HG03378 (cell line): ENCODE measurements at regions not wholly inside any gene's neighbourhood (a gene's known extent, or its start where the extent isn't known, plus 50 kb on each side); places are given as distances from the start of the nearest gene placed in this dataset.

Experiments used
- ATAC-seq: cut with Tn5 transposase; IDR thresholded peaks from one replicate; pipeline ENCODE4 v1.9.1; 2021; ENCODE audit warnings: mild to moderate bottlenecking, moderate library complexity; ENCODE audit not compliant: unreplicated experiment

DNA sequence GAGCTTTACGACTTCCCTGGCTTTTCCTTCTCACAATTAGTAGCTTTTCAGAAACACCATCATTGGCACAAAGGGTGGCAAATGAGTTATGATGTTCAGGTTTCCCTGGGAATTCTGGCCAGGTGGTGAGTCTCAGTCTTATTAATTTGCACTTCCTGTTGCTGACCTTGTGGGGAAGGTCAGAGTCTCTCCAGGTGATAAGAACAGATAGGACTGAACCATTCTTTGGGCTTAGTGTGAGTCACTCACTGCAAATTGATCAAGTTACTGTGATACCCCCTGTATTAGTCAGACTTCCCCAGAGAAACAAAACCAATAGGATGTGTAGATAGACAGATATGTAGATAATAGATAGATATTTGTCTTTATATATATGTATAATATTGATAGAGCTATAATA, 53.8 kb upstream of the RANBP3L start:
- no peak for ATAC-seq

DNA sequence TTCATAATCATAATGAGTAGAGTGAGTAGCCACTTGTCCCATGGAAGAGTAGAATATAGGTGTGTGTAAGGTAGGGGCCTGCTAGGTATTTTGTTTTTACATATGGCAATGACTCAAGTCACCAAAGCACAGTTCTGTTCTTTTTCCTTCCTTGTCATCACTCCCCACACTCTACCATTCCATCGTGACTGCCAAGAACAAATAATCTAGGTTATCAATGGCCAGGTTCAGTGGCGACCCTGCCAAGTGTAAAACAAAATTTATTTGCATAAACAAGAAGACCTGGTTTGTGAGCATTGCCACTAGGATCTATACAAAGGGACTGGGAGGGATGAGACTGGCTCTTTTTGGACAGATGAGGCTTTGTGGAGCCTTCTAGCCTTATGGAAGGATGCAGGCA, 55.2 kb upstream of the RANBP3L start:
- ATAC-seq = no peak

DNA sequence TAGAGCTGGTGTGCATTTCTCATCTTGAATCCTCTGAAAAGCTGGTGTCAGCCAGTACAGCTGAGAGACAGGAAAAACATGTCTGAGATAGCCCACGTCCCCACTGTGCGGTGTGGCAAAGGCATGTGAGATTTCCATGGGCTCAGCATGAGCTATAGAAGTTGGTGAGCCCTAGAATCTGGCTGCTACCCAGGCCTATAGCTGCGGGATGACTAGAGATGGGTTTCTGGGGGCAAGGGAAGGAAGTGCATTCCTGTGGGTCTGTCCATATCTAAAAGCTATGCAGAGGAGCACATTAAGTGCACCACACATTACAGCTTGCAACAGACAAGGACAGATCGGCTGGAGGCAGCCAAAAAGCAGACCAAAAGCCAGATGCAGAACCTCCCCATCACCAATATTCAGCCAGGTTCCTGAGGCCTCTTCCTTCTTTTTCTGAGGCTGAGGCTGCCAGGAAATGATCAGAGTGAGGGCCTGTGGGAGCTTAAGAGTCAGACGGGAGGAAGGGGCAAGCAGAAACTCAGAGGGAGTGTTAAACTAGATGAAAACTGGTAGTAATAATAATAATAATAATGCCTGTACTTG, 55.8 kb upstream of the RANBP3L start:
- no peak for ATAC-seq

DNA sequence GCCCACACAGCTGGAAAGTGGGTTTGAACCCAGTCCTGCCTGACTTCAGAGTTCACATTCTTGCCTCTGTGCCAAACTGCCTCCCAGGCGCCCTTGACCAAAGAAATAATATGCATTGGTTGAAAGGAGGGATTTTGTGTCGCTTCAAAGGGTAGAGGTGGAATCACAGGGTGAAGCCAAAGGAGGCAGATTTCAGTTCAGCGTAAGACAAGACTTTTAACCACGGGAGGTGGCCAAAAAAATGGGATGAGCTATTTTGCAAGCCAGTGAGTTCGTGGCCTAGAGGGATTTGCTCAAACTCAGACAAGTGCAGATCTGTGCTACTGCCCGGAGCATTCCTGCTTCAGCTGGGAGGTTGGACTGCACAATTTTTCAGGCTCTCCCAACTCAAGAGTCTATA, 57.6 kb upstream of the RANBP3L start:
- no peak for ATAC-seq

DNA sequence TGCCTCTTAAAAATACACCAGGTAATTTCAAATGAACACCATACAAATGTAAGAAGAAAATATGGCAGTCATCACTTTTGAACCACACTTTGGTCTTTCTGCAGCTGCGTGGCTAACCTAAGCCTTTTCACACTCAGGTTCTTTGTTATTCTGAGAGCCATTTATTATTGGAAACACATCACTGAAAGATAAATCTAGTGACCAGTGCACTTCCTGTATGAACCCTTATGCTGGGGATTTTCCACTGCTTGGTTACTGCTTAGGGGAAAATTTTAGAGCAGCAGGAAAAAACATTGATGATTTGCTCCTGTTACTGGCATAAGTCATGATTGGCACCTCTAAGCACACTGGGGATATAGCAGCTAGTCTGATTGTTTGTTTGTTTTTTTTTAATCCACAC, 58.6 kb upstream of the RANBP3L start:
- ATAC-seq = peak; percentile 62

DNA sequence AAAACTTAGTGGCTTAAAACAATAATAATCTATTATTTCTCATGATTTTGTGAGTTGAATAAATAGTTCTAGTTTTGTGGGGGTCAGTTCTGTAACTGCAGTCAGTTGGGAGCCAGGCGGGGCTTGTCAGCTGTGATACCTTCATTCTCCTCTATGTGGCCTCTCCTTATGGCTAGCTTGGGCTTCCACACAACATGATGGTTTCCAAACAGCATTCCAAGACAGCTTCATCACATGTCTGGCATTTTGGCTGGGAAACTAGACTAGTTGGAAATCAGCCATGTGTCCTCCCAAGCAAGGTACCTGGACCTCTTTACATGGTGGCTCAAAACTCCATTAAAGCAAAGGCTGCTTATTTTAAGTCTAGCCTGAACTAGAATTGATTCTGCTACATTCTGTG, 61.4 kb upstream of the RANBP3L start:
- ATAC-seq = no peak

DNA sequence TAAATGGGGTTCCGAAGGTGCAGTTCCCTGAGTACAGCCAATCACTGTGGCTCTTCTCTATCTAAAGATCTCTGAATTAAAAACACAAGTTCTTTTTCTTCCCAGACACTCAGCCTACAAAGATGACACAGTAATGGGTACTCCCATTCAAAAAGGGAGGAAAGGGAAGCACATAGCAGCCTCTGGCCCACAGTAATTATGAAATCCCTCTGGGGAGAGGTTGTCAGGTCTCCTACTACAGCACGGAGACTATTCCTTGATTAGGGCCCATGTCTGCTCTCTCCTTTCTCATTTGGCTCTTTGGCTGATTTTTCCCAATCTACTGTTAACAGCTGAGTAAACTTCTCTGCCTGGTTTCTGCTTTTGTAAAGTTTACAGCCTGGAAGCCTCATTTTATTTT, 62.0 kb upstream of the RANBP3L start:
- no peak for ATAC-seq

DNA sequence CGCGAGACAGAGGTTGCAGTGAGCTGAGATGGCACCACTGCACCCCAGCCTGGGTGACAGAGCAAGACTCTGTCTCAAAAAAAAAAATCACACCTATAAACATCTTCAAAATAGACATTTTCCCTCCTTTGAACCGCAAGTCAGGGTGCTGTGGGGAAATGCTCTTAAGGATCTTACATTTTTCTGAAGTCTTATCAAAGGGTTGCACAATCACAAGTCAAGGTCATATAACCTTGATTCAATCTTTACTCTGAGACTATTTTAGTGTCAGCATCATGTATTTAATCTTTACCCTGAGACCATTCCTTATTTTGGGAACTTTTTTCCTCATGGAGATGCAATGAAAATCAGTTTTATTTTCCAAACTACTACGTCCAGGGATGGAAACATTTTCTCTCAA, 62.8 kb upstream of the RANBP3L start:
- ATAC-seq = no peak

DNA sequence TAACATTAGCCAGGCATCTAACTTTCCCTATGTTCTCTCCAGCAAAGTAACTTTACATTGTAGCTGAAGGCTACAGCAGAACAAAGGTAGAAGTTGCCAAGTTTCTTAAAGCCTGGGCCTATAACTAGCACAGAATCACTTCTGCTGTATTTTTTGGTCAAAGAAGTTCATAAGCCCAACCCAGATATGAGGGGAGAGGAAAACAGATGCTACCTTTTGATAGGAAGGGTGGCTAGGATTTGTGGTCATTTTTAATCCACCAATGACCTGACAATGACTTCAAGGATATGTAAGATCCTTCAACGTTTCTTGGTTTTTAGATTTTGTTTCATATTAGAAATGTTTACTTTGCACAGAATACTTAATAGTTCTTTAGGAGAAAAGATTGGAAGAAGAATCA, 64.2 kb upstream of the RANBP3L start:
- ATAC-seq = no peak

DNA sequence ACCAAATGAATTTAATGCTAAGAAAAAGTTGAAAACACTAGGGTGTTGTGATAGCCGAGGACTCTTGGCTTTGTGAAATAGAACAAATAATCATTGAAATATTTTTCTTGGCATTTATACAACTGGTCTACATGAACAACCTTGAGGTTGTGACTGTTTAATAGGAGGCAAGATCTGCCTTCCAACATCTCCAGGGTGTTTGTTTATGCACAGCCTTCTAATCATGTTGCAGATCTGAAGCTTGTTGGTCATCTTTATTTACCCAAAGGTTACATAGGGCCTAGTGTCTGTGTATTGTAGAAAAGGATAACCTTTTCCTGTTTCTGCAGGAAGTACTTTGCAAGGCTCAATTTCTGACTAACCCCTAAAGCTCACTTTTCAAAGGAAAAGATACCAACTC, 65.2 kb upstream of the RANBP3L start:
- no peak for ATAC-seq

DNA sequence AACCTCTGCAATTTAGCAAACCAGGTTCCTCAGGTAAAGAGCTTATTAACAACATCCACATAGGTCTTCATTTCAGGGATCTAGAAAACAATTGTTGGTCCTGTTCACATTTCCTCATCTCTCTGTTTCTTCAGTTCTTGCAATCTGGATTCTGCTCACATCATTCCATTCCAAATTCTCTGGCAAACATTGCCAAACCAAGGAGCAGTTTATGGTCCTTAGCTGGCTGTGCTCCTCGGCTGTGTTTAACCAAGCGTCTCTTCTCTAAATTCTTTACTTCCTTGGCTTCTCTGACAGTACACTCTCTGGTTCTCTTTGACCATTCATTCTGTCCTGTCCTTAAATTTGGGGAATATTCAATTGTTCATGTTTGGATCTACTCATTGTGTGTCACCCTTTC, 65.8 kb upstream of the RANBP3L start:
- ATAC-seq = no peak

DNA sequence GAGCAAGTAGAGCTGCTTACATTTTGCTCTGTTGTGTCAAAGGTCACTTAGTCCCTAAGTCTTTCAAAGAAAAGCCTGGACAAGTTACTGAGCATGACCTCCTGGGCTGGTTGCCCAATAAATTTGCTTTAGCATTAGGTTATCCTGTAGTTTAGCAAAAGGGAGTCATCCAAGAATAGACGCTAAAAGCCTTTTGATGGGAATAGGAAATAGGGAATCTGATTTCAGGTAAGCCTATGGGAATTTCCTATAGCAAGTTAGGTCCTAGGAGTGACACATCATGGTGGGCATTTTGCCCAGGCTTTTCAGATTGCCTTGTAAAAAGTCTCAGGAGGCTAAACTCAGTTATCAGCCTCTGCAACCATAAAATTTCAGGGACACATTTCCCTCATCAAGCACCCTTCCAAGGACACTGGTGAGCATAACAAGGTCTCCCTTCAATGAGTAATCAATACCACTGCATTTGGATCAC, 67.6 kb upstream of the RANBP3L start:
- no peak for ATAC-seq

DNA sequence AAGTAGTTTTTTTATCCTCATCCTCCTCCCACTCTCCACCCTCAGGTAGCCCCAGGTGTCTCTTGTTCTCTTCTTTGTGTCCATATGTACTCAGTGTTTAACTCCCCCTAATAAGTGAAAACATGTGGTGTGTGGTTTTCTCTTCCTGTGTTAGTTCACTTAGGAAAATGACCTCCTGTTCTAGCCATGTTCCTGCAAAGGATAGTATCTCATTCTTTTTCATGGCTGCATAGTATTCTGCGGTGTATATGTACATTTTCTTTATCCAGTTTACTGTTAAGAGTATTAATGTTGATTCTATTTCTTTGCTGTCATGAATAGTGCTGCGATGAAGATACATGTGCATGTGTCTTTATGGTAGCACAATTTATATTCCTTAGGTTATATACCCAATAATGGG, 68.4 kb upstream of the RANBP3L start:
- ATAC-seq = no peak

DNA sequence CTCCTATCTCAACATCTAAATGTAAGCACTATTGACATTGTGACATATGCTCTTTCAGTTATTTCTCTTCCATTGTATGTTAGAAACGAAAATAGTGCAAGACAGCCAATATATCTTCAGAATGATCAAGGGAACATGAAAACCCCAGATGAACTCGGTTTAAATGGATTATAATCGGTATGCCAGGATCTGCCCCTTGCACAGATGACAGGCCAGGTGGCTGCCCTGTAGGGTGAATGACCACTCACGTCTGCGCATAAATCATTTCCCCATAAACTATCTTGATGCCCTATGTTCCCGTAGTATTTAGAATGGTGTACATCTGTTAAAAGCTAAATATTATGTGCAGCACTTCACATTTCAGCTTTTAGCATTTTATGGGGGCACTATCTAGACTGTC, 69.7 kb upstream of the RANBP3L start:
- ATAC-seq = no peak

DNA sequence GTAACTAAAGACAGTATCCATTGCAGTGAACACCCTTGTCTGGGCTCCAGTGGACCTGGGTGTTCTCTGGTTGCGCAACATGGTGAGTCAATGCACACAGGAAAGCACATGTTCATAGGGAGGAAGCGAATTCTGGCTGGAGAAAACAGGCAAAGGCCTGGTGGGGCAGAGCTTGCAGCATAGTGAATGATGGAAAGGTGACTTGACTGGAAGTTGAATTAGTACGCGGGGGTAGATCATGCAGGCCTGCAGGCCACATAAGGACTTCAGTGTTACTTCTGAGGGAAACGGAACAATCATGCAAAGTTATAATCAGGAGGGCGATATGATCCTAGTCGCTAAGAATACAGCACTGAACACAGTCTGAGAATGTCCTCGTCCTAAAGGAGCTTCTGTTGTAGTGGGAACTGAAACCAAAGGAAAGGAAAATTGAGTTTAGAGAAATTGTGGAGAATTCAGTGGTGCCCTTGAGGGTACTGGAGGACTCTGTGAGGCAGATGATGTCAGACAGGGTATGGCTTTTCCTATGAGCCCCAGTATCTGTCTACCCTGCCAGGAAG, 71.9 kb upstream of the RANBP3L start:
- ATAC-seq = no peak

DNA sequence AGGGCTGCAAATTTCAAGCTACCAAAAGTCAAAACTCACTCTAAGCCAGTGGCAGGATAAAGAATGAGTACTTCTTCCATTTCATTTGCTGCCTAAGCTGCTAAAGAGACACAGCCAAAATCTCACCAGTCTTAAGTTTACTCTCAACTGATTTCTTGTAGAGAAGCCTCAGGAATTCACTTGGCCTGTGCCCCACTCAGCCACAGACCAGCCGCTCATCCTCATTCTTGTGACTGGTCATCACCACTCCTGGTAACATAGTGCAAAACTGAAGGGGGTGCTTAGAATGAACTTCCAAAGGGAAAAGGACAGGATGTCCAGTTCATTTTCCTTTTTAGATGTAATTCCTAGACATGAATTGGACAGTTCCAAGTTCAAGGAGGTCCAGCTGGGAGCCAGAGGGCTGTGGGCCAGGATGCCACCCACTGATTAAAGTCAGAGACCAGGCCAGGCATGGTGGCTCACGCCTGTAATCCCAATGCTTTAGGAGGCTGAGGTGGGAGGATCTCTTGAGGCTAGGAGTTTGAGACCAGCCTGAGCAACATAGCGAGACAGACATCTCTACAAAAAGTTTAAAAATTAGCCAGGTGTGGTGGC, 72.7 kb upstream of the RANBP3L start:
- ATAC-seq = no peak

DNA sequence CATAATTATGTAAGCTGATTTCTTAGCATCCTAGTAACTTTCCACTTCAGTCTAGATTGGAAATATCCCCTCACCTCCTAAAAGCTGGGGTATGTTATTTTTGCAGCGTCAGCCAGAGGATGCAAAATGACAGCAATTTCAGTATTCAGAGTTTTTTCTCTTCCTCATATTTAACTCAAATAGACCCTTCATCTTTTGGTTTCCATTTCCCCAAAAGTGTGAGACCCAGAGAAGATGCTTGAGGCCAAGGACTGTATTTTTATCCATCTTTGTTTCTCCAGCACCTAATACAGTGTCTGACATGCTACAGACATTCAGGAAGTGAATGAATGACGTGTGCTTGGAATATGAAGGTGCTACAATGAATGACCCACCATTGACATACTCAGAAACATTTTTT, 75.5 kb upstream of the RANBP3L start:
- no peak for ATAC-seq

DNA sequence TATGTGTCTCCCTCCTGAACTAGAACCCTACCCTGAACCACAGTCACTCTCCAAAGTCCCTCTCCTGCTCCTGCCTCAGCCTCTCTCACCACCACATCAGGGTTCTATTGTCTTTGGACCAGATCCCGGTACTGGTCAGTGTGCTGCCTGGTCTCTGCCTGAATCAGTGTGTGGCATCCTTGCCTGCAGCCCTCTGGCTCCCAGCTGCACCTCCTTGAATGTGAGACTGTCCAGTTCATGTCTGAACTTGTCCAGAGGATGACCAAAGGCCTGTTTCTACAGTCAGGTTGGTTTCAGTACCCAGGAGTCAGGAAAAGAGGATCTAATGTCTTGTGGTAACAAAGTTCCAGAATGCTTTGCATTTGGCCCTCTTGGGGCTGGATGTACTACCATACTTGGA, 76.8 kb upstream of the RANBP3L start:
- ATAC-seq = no peak

DNA sequence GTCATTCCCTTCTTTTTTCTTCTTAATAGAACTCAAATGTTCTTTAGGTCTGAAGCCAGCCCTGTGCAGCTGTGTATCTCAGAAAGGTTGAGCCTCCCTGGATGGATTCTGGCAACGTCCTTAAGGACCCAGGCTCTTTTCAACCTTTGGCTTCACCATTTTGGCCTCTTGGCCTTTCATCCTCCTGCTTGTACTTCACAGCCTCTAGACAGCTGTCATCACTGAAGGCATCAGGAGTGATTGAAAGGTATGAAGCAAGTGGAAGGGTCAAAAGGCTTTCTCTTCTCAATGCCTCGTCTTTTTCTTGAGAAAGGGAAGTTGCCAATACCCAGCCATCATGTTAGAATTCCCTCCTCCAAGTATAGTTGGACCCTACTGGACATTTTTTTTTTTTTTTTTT, 81.2 kb upstream of the RANBP3L start:
- ATAC-seq = no peak

DNA sequence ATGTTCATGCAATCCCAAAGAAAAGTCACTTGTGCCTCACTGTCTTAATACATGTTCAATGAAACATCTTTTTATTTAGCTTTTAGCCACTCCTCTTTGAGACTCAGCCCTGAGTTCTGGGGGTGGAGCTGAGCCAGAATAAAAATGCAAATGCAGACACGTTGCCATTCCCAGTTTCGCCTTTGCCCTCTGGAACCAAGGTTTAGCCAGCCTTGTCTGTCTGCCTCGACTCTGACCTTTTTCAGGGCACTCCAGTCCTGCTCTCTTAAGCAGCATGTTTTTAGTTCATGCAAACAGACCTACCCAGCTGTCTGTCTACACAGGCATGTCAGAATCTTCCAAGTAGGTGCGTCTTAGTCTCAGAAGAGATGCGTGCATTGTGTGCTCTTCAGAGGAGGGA, 82.2 kb upstream of the RANBP3L start:
- ATAC-seq = no peak

DNA sequence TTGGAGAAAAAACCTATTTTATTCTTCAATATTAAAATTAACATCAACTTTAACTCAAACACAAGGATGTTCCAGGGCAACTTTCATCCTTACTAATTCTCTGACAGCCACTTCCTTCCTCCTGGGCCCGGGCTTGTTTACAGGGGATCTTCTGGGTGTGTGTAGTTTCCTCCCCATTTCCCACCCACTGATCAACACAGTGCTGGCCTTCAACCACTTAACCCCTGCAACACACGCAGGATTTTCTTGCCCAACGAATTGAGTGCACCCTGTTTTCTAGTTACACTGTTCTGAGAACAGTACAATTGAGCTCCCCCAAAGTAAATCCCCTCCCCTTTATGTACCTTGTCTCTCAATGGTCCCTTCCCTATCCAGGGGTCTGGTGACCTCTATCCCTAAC, 83.1 kb upstream of the RANBP3L start:
- ATAC-seq = no peak

DNA sequence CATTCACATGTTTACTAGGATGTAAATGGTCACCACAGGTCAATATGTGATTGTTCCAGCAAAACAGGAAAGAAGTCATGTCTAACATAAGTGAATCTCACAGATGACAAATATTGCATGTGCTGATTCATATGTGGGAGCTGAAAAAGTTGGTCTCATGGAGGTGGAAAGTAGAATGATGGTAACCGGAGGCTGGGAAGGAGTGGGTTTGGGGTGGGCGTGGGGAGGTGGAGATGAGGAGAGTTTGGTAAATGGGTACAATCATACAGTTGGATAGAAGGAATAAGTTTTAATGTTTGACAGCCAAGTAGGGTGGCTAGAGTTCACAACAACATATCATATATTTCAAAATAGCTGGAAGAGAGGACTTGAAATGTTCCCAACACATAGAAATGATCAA, 83.8 kb upstream of the RANBP3L start:
- ATAC-seq = no peak

DNA sequence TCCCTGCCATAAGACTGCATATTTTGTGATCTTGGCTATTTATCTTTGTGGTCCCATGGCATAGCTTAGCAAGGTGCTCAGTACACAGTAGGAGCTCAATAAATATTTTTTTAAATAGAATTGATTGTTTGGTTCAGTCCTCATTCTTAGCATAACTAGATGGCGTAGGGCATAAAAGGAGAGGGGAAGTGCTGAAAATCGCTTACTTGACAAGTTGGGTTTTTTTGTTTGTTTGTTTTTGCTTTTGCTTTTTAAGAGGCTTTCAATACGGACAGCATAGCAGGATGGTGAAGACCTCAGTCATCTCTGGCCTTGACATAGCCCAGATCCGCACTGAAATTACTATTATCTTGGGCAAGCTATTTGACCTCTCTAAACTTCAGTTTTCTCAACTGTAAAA, 86.6 kb upstream of the RANBP3L start:
- ATAC-seq = no peak
